ENCODE measurements at regions not wholly inside any gene's neighbourhood (a gene's known extent, or its start where the extent isn't known, plus 50 kb on each side); places are given as distances from the start of the nearest gene placed in this dataset.
"Not testable (repeated sequence)": the region's sequence is repeated elsewhere in the genome, so short reads cannot be mapped to it uniquely, and the experiment has no call there.

DNA sequence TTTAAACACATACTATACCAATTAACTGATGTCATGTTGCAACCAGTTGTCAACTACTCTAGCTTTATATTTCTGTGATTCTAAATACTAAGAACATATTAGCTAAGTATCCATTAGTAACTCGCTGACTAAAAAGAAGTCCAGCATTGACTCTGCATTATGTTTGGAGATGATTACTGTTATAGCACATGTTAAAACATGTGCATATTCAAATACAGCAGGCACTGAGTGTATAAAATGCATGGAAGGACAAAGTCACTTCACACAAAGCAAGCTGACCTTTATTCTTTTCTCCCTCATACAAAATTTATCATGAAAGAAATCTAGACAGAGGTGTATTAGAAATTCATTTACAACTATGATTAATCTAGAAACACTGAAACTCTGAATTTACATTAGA, 159.3 kb downstream of the AVL9 start:
- not testable (repeated sequence) for TF ChIP-seq EZH2phosphoT487 (IDR thresholded peaks at IDR 0.05; ENCODE audit: borderline replicate concordance, low read length)
- TF ChIP-seq, protein P1, sequence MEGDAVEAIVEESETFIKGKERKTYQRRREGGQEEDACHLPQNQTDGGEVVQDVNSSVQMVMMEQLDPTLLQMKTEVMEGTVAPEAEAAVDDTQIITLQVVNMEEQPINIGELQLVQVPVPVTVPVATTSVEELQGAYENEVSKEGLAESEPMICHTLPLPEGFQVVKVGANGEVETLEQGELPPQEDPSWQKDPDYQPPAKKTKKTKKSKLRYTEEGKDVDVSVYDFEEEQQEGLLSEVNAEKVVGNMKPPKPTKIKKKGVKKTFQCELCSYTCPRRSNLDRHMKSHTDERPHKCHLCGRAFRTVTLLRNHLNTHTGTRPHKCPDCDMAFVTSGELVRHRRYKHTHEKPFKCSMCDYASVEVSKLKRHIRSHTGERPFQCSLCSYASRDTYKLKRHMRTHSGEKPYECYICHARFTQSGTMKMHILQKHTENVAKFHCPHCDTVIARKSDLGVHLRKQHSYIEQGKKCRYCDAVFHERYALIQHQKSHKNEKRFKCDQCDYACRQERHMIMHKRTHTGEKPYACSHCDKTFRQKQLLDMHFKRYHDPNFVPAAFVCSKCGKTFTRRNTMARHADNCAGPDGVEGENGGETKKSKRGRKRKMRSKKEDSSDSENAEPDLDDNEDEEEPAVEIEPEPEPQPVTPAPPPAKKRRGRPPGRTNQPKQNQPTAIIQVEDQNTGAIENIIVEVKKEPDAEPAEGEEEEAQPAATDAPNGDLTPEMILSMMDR (IDR thresholded peaks at IDR 0.05; ENCODE audit: low read depth, low read length, poor library complexity, severe bottlenecking) = not testable (repeated sequence)
